ENCODE measurements at regions not wholly inside any gene's neighbourhood (a gene's known extent, or its start where the extent isn't known, plus 50 kb on each side); places are given as distances from the start of the nearest gene placed in this dataset.

- ChIA-PET POLR2A (no interaction called here), CTCF (no interaction called here)
- H3K9me3 Mint-ChIP-seq (ENCODE audit: unreplicated experiment), result no peaks in the 10 kb centered on the region
- H3K36me3 Mint-ChIP-seq (ENCODE audit: insufficient read depth, unreplicated experiment), result no peaks in the 10 kb centered on the region
- DNase-seq, result peak in 1 of 2 experiments; percentile 43
- no peak overlapping the region for H3K4me3 ChIP-seq (ENCODE audit: low read depth, low read length)
- H3K36me3 ChIP-seq (ENCODE audit: control insufficient read depth, insufficient read depth, low read length), result no peaks in the 10 kb centered on the region
- TF ChIP-seq CTCF (IDR thresholded peaks at IDR 0.05; ENCODE audit: insufficient read depth in 1 of 2, low read depth in 1 of 2, low read length in 1 of 2, severe bottlenecking in 1 of 2, unreplicated experiment in 1 of 2), result peak in 1 of 2 experiments; percentile 47
- H3K27me3 Mint-ChIP-seq (ENCODE audit: insufficient read depth, unreplicated experiment), result no peaks in the 10 kb centered on the region
- intact Hi-C loops (cut with micrococcal nuclease; ENCODE audit: unreplicated experiment), result no loop called here
- H3K4me3 Mint-ChIP-seq (ENCODE audit: unreplicated experiment), result no peak overlapping the region
- BruUV-seq (replicated peaks), result no TSS peak
- H3K4me1 Mint-ChIP-seq (ENCODE audit: low read depth, unreplicated experiment), result peaks cover 8% of the 10 kb centered on the region
- H3K27ac Mint-ChIP-seq (ENCODE audit: unreplicated experiment), result no peak overlapping the region
- H3K27me3 ChIP-seq (replicated peaks; ENCODE audit: control insufficient read depth, insufficient read depth, low read length), result no peaks in the 10 kb centered on the region
- peaks cover 18% of the 10 kb centered on the region for H3K4me1 ChIP-seq
- no peaks in the 10 kb centered on the region for H3K9me3 ChIP-seq
Observed at GRCh38 chr9:96061293-96061987, 185.9 kb downstream of the ERCC6L2 start.

GRCh38 chr9:96058218-96058617 lies 182.7 kb downstream of the ERCC6L2 start:
- Mint-ChIP-seq H3K9me3 (ENCODE audit: unreplicated experiment) (peaks cover 11% of the 10 kb centered on the region), H3K27ac (ENCODE audit: unreplicated experiment) (no peak overlapping the region), H3K4me3 (ENCODE audit: unreplicated experiment) (no peak overlapping the region), H3K27me3 (ENCODE audit: insufficient read depth, unreplicated experiment) (no peaks in the 10 kb centered on the region), H3K4me1 (ENCODE audit: low read depth, unreplicated experiment) (peaks cover 8% of the 10 kb centered on the region), H3K36me3 (ENCODE audit: insufficient read depth, unreplicated experiment) (no peaks in the 10 kb centered on the region)
- ChIA-PET CTCF (no interaction called here), POLR2A (no interaction called here)
- Histone ChIP-seq H3K27me3 (replicated peaks; ENCODE audit: control insufficient read depth, insufficient read depth, low read length) (no peaks in the 10 kb centered on the region), H3K4me1 (peaks cover 17% of the 10 kb centered on the region), H3K9me3 (no peaks in the 10 kb centered on the region), H3K36me3 (ENCODE audit: control insufficient read depth, insufficient read depth, low read length) (no peaks in the 10 kb centered on the region), H3K4me3 (ENCODE audit: low read depth, low read length) (no peak overlapping the region)
- no TSS peak for BruUV-seq (replicated peaks)
- no peak for TF ChIP-seq CTCF (IDR thresholded peaks at IDR 0.05; ENCODE audit: insufficient read depth in 1 of 2, low read depth in 1 of 2, low read length in 1 of 2, severe bottlenecking in 1 of 2, unreplicated experiment in 1 of 2)
- DNase-seq, result no peak
- intact Hi-C loops (cut with micrococcal nuclease; ENCODE audit: unreplicated experiment), result no loop called here

- no TSS peak for BruUV-seq (replicated peaks)
- CTCF ChIA-PET, result no interaction called here
- no peak overlapping the region for H3K4me3 ChIP-seq (ENCODE audit: low read depth, low read length)
Observed at GRCh38 chr9:96057155-96057554, 181.7 kb downstream of the ERCC6L2 start.

More at GRCh38 chr9:96057155-96057554, 181.7 kb downstream of the ERCC6L2 start:
- peaks cover 11% of the 10 kb centered on the region for H3K9me3 Mint-ChIP-seq (ENCODE audit: unreplicated experiment)
- Histone ChIP-seq H3K27me3 (replicated peaks; ENCODE audit: control insufficient read depth, insufficient read depth, low read length) (no peaks in the 10 kb centered on the region), H3K9me3 (no peaks in the 10 kb centered on the region), H3K36me3 (ENCODE audit: control insufficient read depth, insufficient read depth, low read length) (no peaks in the 10 kb centered on the region), H3K4me1 (peaks cover 9% of the 10 kb centered on the region; the same call in 1 of the 2 replicates)
- POLR2A ChIA-PET, result no interaction called here
- H3K4me1 Mint-ChIP-seq (ENCODE audit: low read depth, unreplicated experiment), result no peaks in the 10 kb centered on the region
- intact Hi-C loops (cut with micrococcal nuclease; ENCODE audit: unreplicated experiment), result no loop called here
- no peaks in the 10 kb centered on the region for H3K36me3 Mint-ChIP-seq (ENCODE audit: insufficient read depth, unreplicated experiment)
- no peaks in the 10 kb centered on the region for H3K27me3 Mint-ChIP-seq (ENCODE audit: insufficient read depth, unreplicated experiment)
- H3K27ac Mint-ChIP-seq (ENCODE audit: unreplicated experiment), result no peak overlapping the region
- no peak overlapping the region for H3K4me3 Mint-ChIP-seq (ENCODE audit: unreplicated experiment)
- TF ChIP-seq CTCF (IDR thresholded peaks at IDR 0.05; ENCODE audit: insufficient read depth in 1 of 2, low read depth in 1 of 2, low read length in 1 of 2, severe bottlenecking in 1 of 2, unreplicated experiment in 1 of 2), result no peak
- no peak for DNase-seq

Data from Caco-2 (cell line).